IMR-90 (cell line): ENCODE measurements at regions not wholly inside any gene's neighbourhood (a gene's known extent, or its start where the extent isn't known, plus 50 kb on each side); places are given as distances from the start of the nearest gene placed in this dataset.

Experiments
- ATAC-seq: fragments of 200-7000 bp; cut with Tn5 transposase; 2 replicates; pipeline ENCODE4 v1.9.1; 2020; ENCODE audit warnings: low read depth, mild to moderate bottlenecking, moderate library complexity
- BruUV-seq: library from RNA; stranded (reverse); fragments of 400-500 nt; replicated peaks from 2 replicates; lab custom pipeline; 2021; lab: Mats Ljungman, UMichigan
- CTCF ChIA-PET: fragments of 300-600 bp; formaldehyde crosslinking; extraction: SDS; loops from one replicate; lab custom pipeline; 2021; ENCODE audit warnings: antibody characterized with exemption; lab: Yijun Ruan, JAX
- POLR2A ChIA-PET: fragments of 300-600 bp; sonication (Branson Sonifier 250); formaldehyde crosslinking; loops from one replicate; lab custom pipeline; 2022; ENCODE audit warnings: antibody characterized with exemption; ENCODE audit not compliant: unreplicated experiment; lab: Charles Lee
- DNase-seq: peaks from one replicate; pipeline ENCODE4 v3.0.0; 2013
- H2AFZ ChIP-seq: replicated peaks from 2 replicates; pipeline ENCODE3; 2013; ENCODE audit warnings: low read length, mild to moderate bottlenecking; ENCODE audit not compliant: poor library complexity
- H2AK5ac ChIP-seq: 2 replicates; pipeline ENCODE4 v1.6.1; 2013; ENCODE audit warnings: low read depth, low read length, inconsistent platforms
- H2AK9ac ChIP-seq: replicated peaks from 2 replicates; pipeline ENCODE3; 2013; ENCODE audit warnings: mild to moderate bottlenecking, low read depth, low read length, moderate library complexity; ENCODE audit not compliant: poor library complexity
- H2BK120ac ChIP-seq: 2 replicates; pipeline ENCODE4 v1.6.1; 2013; ENCODE audit warnings: low read depth, low read length, inconsistent platforms
- H2BK15ac ChIP-seq: 3 replicates; pipeline ENCODE4 v1.6.1; 2013; ENCODE audit warnings: low read depth, low read length, inconsistent platforms
- H2BK20ac ChIP-seq: 2 replicates; pipeline ENCODE4 v1.6.1; 2013; ENCODE audit warnings: low read depth, mild to moderate bottlenecking, inconsistent platforms, low read length, moderate library complexity
- H2BK5ac ChIP-seq: 2 replicates; pipeline ENCODE4 v1.6.1; 2013; ENCODE audit warnings: mild to moderate bottlenecking, low read depth, low read length, inconsistent platforms; ENCODE audit not compliant: poor library complexity, severe bottlenecking
- H3K14ac ChIP-seq: replicated peaks from 2 replicates; pipeline ENCODE4 v1.6.1; 2013; ENCODE audit warnings: low read depth, low read length, inconsistent platforms
- H3K18ac ChIP-seq: 2 replicates; pipeline ENCODE4 v1.6.1; 2013; ENCODE audit warnings: low read depth, low read length, control low read depth
- H3K23ac ChIP-seq: 2 replicates; pipeline ENCODE4 v1.6.1; 2013; ENCODE audit warnings: low read depth, low read length, inconsistent platforms
- H3K27ac ChIP-seq: 2 replicates; pipeline ENCODE4 v1.5.1; 2013; ENCODE audit warnings: mild to moderate bottlenecking, control low read depth, low read length; ENCODE audit not compliant: insufficient read depth
- H3K27me3 ChIP-seq: 2 replicates; pipeline ENCODE4 v1.6.1; 2013; ENCODE audit warnings: low read length; ENCODE audit not compliant: control insufficient read depth, insufficient read depth
- H3K36me3 ChIP-seq: 2 replicates; pipeline ENCODE4 v1.6.1; 2013; ENCODE audit warnings: low read length, mixed read lengths; ENCODE audit not compliant: control insufficient read depth, insufficient read depth
- H3K4ac ChIP-seq: 2 replicates; pipeline ENCODE4 v1.6.1; 2013; ENCODE audit warnings: low read depth, low read length, inconsistent platforms
- H3K4me1 ChIP-seq: 2 replicates; pipeline ENCODE4 v1.6.1; 2013; ENCODE audit warnings: low read length, mixed read lengths; ENCODE audit not compliant: control insufficient read depth, insufficient read depth
- H3K4me2 ChIP-seq: 2 replicates; pipeline ENCODE4 v1.6.1; 2013; ENCODE audit warnings: low read depth, mild to moderate bottlenecking, control low read depth, low read length, moderate library complexity
- H3K4me3 ChIP-seq: 2 replicates; pipeline ENCODE4 v1.5.1; 2013; ENCODE audit warnings: low read depth, mild to moderate bottlenecking, control low read depth, low read length, moderate library complexity; ENCODE audit not compliant: insufficient read depth
- H3K56ac ChIP-seq: 2 replicates; pipeline ENCODE4 v1.6.1; 2013; ENCODE audit warnings: low read length, inconsistent platforms; ENCODE audit not compliant: insufficient read depth; ENCODE audit errors: extremely low read depth
- H3K79me1 ChIP-seq, 2 experiments: 2 replicates each; pipeline ENCODE4 v1.6.1; 2013; ENCODE audit warnings: low read length in 2 of 2, inconsistent platforms in 1 of 2, low read depth in 1 of 2
- H3K9ac ChIP-seq: 2 replicates; pipeline ENCODE4 v1.6.1; 2013; ENCODE audit warnings: low read depth, low read length, control low read depth
- H3K9me1 ChIP-seq: 2 replicates; pipeline ENCODE4 v1.6.1; 2013; ENCODE audit warnings: low read length, inconsistent platforms; ENCODE audit not compliant: insufficient read depth
- H3K9me3 ChIP-seq: 2 replicates; pipeline ENCODE4 v1.6.1; 2013; ENCODE audit warnings: low read length; ENCODE audit not compliant: control insufficient read depth, insufficient read depth
- H4K20me1 ChIP-seq: 2 replicates; pipeline ENCODE4 v1.6.1; 2013; ENCODE audit warnings: low read length, inconsistent platforms; ENCODE audit not compliant: insufficient read depth
- H4K5ac ChIP-seq: 2 replicates; pipeline ENCODE4 v1.6.1; 2013; ENCODE audit warnings: mild to moderate bottlenecking, low read depth, low read length, control low read depth
- H4K8ac ChIP-seq, 2 experiments: 2 replicates each; pipeline ENCODE4 v1.6.1; 2013; ENCODE audit warnings: low read depth in 2 of 2, low read length in 2 of 2, control low read depth in 1 of 2, inconsistent platforms in 1 of 2
- H4K91ac ChIP-seq: 2 replicates; pipeline ENCODE4 v1.6.1; 2013; ENCODE audit warnings: low read depth, low read length, inconsistent platforms; ENCODE audit not compliant: insufficient read depth
- BHLHE40 ChIP-seq: fragments of 150-350 bp; IDR thresholded peaks from 2 replicates; pipeline ENCODE4 v1.6.1; 2016; ENCODE audit warnings: mild to moderate bottlenecking, low read depth, low read length
- CEBPB ChIP-seq: IDR thresholded peaks from 2 replicates; pipeline ENCODE4 v1.6.1; 2012; ENCODE audit warnings: low read depth, low read length, improper control_type of control experiment
- CHD1 ChIP-seq: IDR thresholded peaks from 2 replicates; pipeline ENCODE4 v1.6.1; 2012; ENCODE audit warnings: low read depth, low read length, improper control_type of control experiment
- CTCF ChIP-seq: conservative IDR thresholded peaks from 2 replicates; pipeline ENCODE4 v1.5.1; 2012; ENCODE audit warnings: mild to moderate bottlenecking, low read depth, low read length, improper control_type of control experiment
- ELK1 ChIP-seq: fragments of 150-350 bp; IDR thresholded peaks from 2 replicates; pipeline ENCODE4 v1.6.1; 2016; ENCODE audit warnings: low read depth, mild to moderate bottlenecking, low read length, moderate library complexity, borderline replicate concordance
- FOS ChIP-seq: fragments of 150-350 bp; IDR thresholded peaks from 2 replicates; pipeline ENCODE4 v1.6.1; 2016; ENCODE audit warnings: low read depth, low read length
- MAFK ChIP-seq: IDR thresholded peaks from 2 replicates; pipeline ENCODE4 v1.6.1; 2012; ENCODE audit warnings: low read depth, low read length, improper control_type of control experiment
- MAZ ChIP-seq: IDR thresholded peaks from 2 replicates; pipeline ENCODE4 v1.6.1; 2012; ENCODE audit warnings: low read depth, mild to moderate bottlenecking, low read length, improper control_type of control experiment, moderate library complexity, borderline replicate concordance
- MXI1 ChIP-seq: IDR thresholded peaks from 2 replicates; pipeline ENCODE4 v1.6.1; 2012; ENCODE audit warnings: low read depth, mild to moderate bottlenecking, low read length, moderate library complexity, borderline replicate concordance
- NFE2L2 ChIP-seq: fragments of 150-350 bp; IDR thresholded peaks from 2 replicates; pipeline ENCODE4 v1.6.1; 2016; ENCODE audit warnings: low read depth, mild to moderate bottlenecking, low read length
- POLR2A ChIP-seq: IDR thresholded peaks from 2 replicates; pipeline ENCODE4 v1.6.1; 2012; ENCODE audit warnings: mild to moderate bottlenecking, low read depth, low read length
- RAD21 ChIP-seq: IDR thresholded peaks from 2 replicates; pipeline ENCODE4 v1.6.1; 2012; ENCODE audit warnings: low read length, improper control_type of control experiment
- RCOR1 ChIP-seq: IDR thresholded peaks from 2 replicates; pipeline ENCODE4 v1.6.1; 2012; ENCODE audit warnings: mild to moderate bottlenecking, low read length, improper control_type of control experiment; ENCODE audit not compliant: insufficient replicate concordance
- RFX5 ChIP-seq: IDR thresholded peaks from 2 replicates; pipeline ENCODE4 v1.8.0; 2012; ENCODE audit warnings: low read depth, mild to moderate bottlenecking, low read length, moderate library complexity
- SMC3 ChIP-seq: fragments of 150-350 bp; IDR thresholded peaks from 2 replicates; pipeline ENCODE4 v1.6.1; 2016; ENCODE audit warnings: low read depth, mild to moderate bottlenecking, antibody characterized with exemption, low read length, moderate library complexity
- USF2 ChIP-seq: fragments of 150-350 bp; IDR thresholded peaks from 2 replicates; pipeline ENCODE4 v1.6.1; 2017; ENCODE audit warnings: mild to moderate bottlenecking, antibody characterized with exemption, low read length, low read depth
- WGBS, 2 experiments: methylation state at CpG; one replicate each; pipeline versions ENCODE4 v1.1.5 to v1.1.7; 2013; ENCODE audit warnings: missing lambda C conversion rate in 2 of 2; ENCODE audit not compliant: insufficient read length in 1 of 2; ENCODE audit errors: extremely low coverage in 2 of 2; 5-methylcytosine and 5-hydroxymethylcytosine counted together
- dilution Hi-C: fragments of 300-500 bp; cut with HindIII; formaldehyde crosslinking; loops from one replicate; pipeline ENCODE4 v1.14.3; 2018; ENCODE audit warnings: low sequenced_read_pairs; ENCODE audit not compliant: unreplicated experiment
- in situ Hi-C: fragments of 300-500 bp; cut with MboI; formaldehyde crosslinking; loops from 3 replicates; pipeline ENCODE4 v1.14.3; 2019; ENCODE audit warnings: low sequenced_read_pairs, inconsistent platforms, mixed read lengths
- intact Hi-C: fragments of 100-400 bp; cut with micrococcal nuclease; formaldehyde crosslinking; loops from 2 replicates; pipeline ENCODE4 v1.10.0; 2022

GRCh38 chr5:2391566-2391965 lies 359.9 kb downstream of the IRX2 start:
- dilution Hi-C loops, result no loop called here
- Histone ChIP-seq H2BK120ac (no peak overlapping the region), H2AFZ (no peak overlapping the region), H2BK15ac (no peak overlapping the region), H4K8ac (no peak overlapping the region), H2BK5ac (no peak overlapping the region), H3K4me3 (no peak overlapping the region), H3K18ac (no peak overlapping the region), H4K5ac (no peak overlapping the region), H3K4me2 (no peak overlapping the region), H3K9me1 (no peaks in the 10 kb centered on the region), H3K9me3 (peaks cover 52% of the 10 kb centered on the region), H3K9ac (no peak overlapping the region), H3K14ac (no peak overlapping the region), H3K36me3 (no peaks in the 10 kb centered on the region), H3K27me3 (no peaks in the 10 kb centered on the region), H3K4me1 (no peaks in the 10 kb centered on the region), H3K27ac (no peak overlapping the region), H3K56ac (no peak overlapping the region), H2AK9ac (no peak overlapping the region), H3K79me1 (no peaks in the 10 kb centered on the region), H4K20me1 (no peaks in the 10 kb centered on the region), H2BK20ac (no peak overlapping the region), H4K91ac (no peak overlapping the region), H3K23ac (no peak overlapping the region), H3K4ac (no peak overlapping the region), H2AK5ac (no peak overlapping the region)
- DNase-seq, result no peak
- TF ChIP-seq POLR2A (no peak), MAFK (no peak), USF2 (no peak), RAD21 (no peak), MAZ (no peak), RFX5 (no peak), CTCF (no peak), RCOR1 (no peak), CHD1 (no peak), NFE2L2 (no peak), SMC3 (no peak), FOS (no peak), BHLHE40 (no peak), MXI1 (no peak), CEBPB (no peak), ELK1 (no peak)
- intact Hi-C loops, result no loop called here
- BruUV-seq, result no TSS peak
- CTCF ChIA-PET, result no interaction called here
- WGBS, 2 experiments, result 52% methylated on average over 6 of the region's 10 CpGs; no CpG with 5 or more reads in 1 of the 2 experiments
- in situ Hi-C loops, result no loop called here
- POLR2A ChIA-PET, result no interaction called here
- ATAC-seq, result no peak
